ENCODE measurements at regions not wholly inside any gene's neighbourhood (a gene's known extent, or its start where the extent isn't known, plus 50 kb on each side); places are given as distances from the start of the nearest gene placed in this dataset.
"Not testable (repeated sequence)": the region's sequence is repeated elsewhere in the genome, so short reads cannot be mapped to it uniquely, and the experiment has no call there.

GRCh38 chr3:182626484-182627467 is 166.5 kb upstream of the ATP11B start:
- no peak for DNase-seq (ENCODE audit: low read depth, low spot score)

GRCh38 chr3:182628531-182628930 is 164.8 kb upstream of the ATP11B start:
- no peak for DNase-seq (ENCODE audit: low read depth, low spot score)

- no peak for DNase-seq (ENCODE audit: low read depth, low spot score)
Observed at GRCh38 chr3:182629521-182629920, 163.8 kb upstream of the ATP11B start.

GRCh38 chr3:182631183-182632076 is 161.9 kb upstream of the ATP11B start:
- no peak for DNase-seq (ENCODE audit: low read depth, low spot score)

GRCh38 chr3:182632077-182632393 is 161.3 kb upstream of the ATP11B start:
- DNase-seq (ENCODE audit: low read depth, low spot score), result no peak

GRCh38 chr3:182633186-182633585 is 160.1 kb upstream of the ATP11B start:
- DNase-seq (ENCODE audit: low read depth, low spot score), result no peak

GRCh38 chr3:182636646-182637045 is 156.7 kb upstream of the ATP11B start:
- DNase-seq (ENCODE audit: low read depth, low spot score), result no peak

- DNase-seq (ENCODE audit: low read depth, low spot score), result no peak
Observed at GRCh38 chr3:182637350-182638110, 155.8 kb upstream of the ATP11B start.

GRCh38 chr3:182644013-182644412 is 149.3 kb upstream of the ATP11B start:
- no peak for DNase-seq (ENCODE audit: low read depth, low spot score)

GRCh38 chr3:182644790-182645433 is 148.4 kb upstream of the ATP11B start:
- no peak for DNase-seq (ENCODE audit: low read depth, low spot score)

GRCh38 chr3:182650568-182651128 is 142.7 kb upstream of the ATP11B start:
- DNase-seq (ENCODE audit: low read depth, low spot score), result no peak

- no peak for DNase-seq (ENCODE audit: low read depth, low spot score)
Observed at GRCh38 chr3:182651461-182651860, 141.8 kb upstream of the ATP11B start.

- DNase-seq (ENCODE audit: low read depth, low spot score), result not testable (repeated sequence)
Observed at GRCh38 chr3:182653065-182653464, 140.2 kb upstream of the ATP11B start.

- no peak for DNase-seq (ENCODE audit: low read depth, low spot score)
Observed at GRCh38 chr3:182668541-182668940, 124.8 kb upstream of the ATP11B start.

- DNase-seq (ENCODE audit: low read depth, low spot score), result no peak
Observed at GRCh38 chr3:182668974-182669373, 124.3 kb upstream of the ATP11B start.

- no peak for DNase-seq (ENCODE audit: low read depth, low spot score)
Observed at GRCh38 chr3:182671541-182671940, 121.8 kb upstream of the ATP11B start.

- no peak for DNase-seq (ENCODE audit: low read depth, low spot score)
Observed at GRCh38 chr3:182671942-182672341, 121.4 kb upstream of the ATP11B start.

GRCh38 chr3:182673336-182673735 is 120.0 kb upstream of the ATP11B start:
- DNase-seq (ENCODE audit: low read depth, low spot score), result no peak

GRCh38 chr3:182682263-182683241 is 110.8 kb upstream of the ATP11B start:
- no peak for DNase-seq (ENCODE audit: low read depth, low spot score)

- DNase-seq (ENCODE audit: low read depth, low spot score), result no peak
Observed at GRCh38 chr3:182683453-182683852, 109.9 kb upstream of the ATP11B start.

All from iPS DF 19.7 (cell line).